Cardiac fibroblast (primary cell): ENCODE measurements at regions not wholly inside any gene's neighbourhood (a gene's known extent, or its start where the extent isn't known, plus 50 kb on each side); places are given as distances from the start of the nearest gene placed in this dataset.

ENCODE experiments used
- DNase-seq, 2 donors: peaks; one replicate each; pipeline versions ENCODE4 v3.0.0 to v3.0.0-alpha.2; 2010; ENCODE audit warnings: low read depth in 2 of 2
- H3K4me3 ChIP-seq, 2 donors: replicated peaks in 1 of 2; 1 replicate in 1 of 2; 2 replicates in 1 of 2; pipeline ENCODE4 v1.5.1; 2011; ENCODE audit warnings: low read depth in 2 of 2, low read length in 2 of 2, mild to moderate bottlenecking in 2 of 2, moderate library complexity in 1 of 2
- TF ChIP-seq, protein P1 (sequence below): IDR thresholded peaks from one replicate; pipeline ENCODE4 v1.5.1; 2011; ENCODE audit warnings: low read depth, mild to moderate bottlenecking, low read length, inconsistent platforms

DNA sequence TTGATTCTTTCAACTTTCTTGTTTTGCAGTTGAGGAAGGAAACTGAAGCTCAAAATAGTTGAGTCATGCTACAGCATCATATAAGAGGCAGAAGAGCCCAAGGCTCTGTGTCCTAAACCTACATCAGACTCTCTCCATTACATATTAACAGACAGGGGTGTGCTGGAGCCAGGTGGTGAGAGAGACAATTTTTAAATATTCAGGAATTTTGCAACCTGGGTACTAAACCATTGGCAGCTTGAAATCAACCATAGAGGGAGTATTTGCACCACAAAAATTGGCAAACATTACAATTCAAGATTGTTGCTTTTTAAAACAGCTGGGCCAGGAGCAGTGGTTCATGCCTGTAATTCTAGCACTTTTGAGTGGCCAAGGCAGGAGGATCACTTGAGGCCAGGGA lies 65.8 kb upstream of the SOX4 start:
- H3K4me3 ChIP-seq, result no peak overlapping the region
- DNase-seq, result no peak
- TF ChIP-seq, protein P1, sequence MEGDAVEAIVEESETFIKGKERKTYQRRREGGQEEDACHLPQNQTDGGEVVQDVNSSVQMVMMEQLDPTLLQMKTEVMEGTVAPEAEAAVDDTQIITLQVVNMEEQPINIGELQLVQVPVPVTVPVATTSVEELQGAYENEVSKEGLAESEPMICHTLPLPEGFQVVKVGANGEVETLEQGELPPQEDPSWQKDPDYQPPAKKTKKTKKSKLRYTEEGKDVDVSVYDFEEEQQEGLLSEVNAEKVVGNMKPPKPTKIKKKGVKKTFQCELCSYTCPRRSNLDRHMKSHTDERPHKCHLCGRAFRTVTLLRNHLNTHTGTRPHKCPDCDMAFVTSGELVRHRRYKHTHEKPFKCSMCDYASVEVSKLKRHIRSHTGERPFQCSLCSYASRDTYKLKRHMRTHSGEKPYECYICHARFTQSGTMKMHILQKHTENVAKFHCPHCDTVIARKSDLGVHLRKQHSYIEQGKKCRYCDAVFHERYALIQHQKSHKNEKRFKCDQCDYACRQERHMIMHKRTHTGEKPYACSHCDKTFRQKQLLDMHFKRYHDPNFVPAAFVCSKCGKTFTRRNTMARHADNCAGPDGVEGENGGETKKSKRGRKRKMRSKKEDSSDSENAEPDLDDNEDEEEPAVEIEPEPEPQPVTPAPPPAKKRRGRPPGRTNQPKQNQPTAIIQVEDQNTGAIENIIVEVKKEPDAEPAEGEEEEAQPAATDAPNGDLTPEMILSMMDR, result no peak

DNA sequence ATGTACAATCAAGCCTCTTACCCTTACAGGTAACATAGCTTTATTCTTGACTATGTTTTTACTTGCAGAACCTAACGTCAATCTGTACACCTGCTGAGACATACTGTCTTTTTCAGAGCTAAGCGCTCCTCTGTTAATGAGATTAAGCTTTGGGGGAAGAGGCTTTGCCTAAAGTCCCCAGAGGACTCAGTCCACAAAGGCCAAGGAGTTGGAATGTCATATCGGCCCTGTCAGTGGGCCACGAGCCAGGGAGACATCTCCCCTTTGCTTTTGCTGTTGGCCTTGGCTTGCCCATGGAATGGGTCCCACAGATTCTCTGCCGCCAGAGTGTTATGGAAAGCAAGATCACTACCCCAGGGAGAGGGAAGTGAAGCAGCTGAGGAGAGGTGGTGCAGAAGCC lies 64.1 kb upstream of the SOX4 start:
- no peak overlapping the region for H3K4me3 ChIP-seq
- DNase-seq, result no peak
- TF ChIP-seq, protein P1, result no peak

DNA sequence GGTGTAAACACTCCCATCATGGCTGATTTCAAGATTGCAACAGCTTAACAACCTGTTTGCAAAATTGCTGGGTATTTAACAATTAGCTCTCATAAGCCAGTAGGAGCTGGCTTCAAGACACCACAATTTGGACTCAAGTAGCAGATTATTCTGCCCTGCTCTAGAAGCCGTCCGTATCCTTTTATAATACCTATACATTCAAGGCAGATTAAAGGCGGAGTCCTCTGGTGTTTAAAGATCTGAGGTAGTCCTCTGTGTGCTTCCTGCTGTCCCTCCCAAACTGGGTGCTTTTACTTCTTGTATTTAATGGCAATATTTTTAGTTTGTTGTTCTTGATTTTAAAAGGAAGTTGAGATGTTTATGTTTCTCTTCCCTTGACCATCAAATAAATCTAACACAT lies 62.2 kb upstream of the SOX4 start:
- no peak for DNase-seq
- TF ChIP-seq, protein P1, result no peak

DNA sequence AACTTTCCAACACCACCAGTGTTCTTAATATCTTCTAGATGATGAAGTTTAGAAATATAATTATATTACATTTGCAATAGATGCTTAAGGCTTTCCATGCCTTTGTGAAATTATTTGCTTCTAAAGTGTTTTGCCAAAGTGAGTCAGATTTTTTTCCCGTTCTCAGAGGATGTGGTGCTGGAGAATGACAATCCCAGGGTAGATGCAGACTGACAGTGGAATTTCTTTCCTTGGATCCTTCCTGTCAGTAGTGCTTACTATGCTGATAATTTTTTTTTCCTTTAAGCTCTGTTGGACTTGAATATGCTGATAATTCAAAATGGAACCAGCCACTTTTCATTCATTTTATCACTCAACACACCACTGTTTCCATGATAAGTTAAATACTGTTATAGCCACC lies 59.9 kb upstream of the SOX4 start:
- no peak overlapping the region for H3K4me3 ChIP-seq
- TF ChIP-seq, protein P1, result no peak
- DNase-seq, result peak in 1 of 2 donors; percentile 2

More for the DNA sequence above, 62.2 kb upstream of the SOX4 start:
- H3K4me3 ChIP-seq, result no peak overlapping the region

DNA sequence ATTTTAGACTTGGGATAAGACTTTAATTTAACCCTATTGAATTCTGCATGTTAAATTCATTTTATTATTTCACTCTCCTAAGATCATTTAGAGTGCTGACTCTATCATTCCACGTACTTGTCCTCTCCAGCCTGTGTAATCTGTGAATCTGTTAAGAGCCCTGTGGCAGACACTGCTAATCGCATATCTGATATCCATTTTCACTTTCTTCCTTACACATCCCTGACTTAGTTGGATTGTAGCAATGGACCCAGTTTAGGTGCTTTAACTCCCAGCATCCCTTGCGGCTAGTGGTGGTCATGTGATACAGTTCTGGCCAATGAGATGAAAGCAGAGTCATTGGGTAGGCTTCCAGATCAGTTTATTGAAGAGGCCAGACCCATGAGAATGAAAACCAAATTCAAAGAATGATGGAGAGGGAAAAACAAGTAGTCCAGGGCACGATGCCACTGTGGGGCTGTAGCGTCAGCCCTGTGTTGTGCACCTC lies 57.2 kb upstream of the SOX4 start:
- no peak overlapping the region for H3K4me3 ChIP-seq
- DNase-seq, result no peak

DNA sequence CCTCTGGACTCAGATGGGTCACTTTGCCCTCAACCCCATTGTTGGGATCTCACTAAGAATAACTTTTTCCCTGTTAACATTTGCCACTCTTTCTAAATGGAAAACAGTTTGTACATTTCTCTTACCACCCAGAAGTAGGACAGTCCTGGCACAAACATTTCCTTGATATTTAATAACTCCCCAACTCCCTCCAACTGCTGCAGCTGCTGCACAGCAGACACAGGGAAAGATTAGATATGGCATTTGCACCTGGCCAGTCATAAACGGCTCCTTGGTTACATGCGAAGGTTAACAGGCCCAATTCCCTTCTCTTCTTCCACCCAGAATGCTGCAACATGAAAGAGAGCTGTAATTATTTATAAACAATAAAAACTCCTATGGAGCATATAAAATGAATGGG lies 55.9 kb upstream of the SOX4 start:
- no peak overlapping the region for H3K4me3 ChIP-seq
- DNase-seq, result no peak
- TF ChIP-seq, protein P1, result no peak

More for the DNA sequence above, 57.2 kb upstream of the SOX4 start:
- TF ChIP-seq, protein P1, result no peak

DNA sequence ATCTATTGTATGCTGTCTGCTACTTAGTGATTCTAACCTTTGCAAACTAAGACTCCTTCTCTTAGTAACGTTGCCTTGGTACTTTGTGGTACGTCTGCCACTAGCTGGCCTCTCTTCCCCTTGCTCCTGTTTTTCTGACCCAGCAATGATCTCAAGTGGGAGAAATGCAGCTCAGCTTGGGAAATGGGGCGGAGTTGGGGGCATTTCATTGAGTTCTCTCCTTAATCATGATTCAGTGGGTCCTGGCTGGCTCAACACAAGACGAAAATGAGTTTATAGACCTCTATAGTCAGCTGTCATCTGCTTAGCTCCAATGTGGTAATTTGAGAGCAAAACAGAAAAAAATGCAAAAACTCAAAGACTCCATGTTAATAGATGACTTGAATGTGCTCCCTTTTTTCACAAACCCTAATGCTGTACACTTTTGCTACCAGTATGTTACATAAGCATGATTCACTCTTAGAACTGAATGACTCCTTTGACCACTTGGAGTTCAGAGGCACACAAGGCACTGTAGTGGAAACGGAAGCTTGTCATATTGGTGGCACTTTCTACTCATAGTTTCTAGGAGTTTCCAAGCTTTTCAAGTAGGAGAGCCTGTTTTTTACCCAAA lies 55.3 kb upstream of the SOX4 start:
- TF ChIP-seq, protein P1, result no peak
- peak in 1 of 2 donors; percentile 46 for DNase-seq
- H3K4me3 ChIP-seq, result no peak overlapping the region
